GM10248 (cell line): ENCODE measurements at regions not wholly inside any gene's neighbourhood (a gene's known extent, or its start where the extent isn't known, plus 50 kb on each side); places are given as distances from the start of the nearest gene placed in this dataset.

Source experiments
- CTCF ChIA-PET: fragments of 300-600 bp; sonication (Branson Sonifier 250); formaldehyde crosslinking; extraction: SDS; loops from one replicate; lab custom pipeline; 2021; ENCODE audit warnings: antibody characterized with exemption; lab: Yijun Ruan, JAX
- POLR2A ChIA-PET: fragments of 350-650 bp; sonication (Branson Sonifier 250); formaldehyde crosslinking; extraction: SDS; loops from one replicate; lab custom pipeline; 2020; ENCODE audit warnings: antibody characterized with exemption; lab: Yijun Ruan, JAX
- DNase-seq: peaks from one replicate; pipeline ENCODE4 v3.0.0; 2012; ENCODE audit errors: extremely low spot score
- TF ChIP-seq, protein P1 (sequence below): IDR thresholded peaks from 2 replicates; pipeline ENCODE4 v1.5.1; 2012; ENCODE audit warnings: mild to moderate bottlenecking, low read depth; ENCODE audit errors: extremely low read depth, missing control alignments, control extremely low read depth

DNA sequence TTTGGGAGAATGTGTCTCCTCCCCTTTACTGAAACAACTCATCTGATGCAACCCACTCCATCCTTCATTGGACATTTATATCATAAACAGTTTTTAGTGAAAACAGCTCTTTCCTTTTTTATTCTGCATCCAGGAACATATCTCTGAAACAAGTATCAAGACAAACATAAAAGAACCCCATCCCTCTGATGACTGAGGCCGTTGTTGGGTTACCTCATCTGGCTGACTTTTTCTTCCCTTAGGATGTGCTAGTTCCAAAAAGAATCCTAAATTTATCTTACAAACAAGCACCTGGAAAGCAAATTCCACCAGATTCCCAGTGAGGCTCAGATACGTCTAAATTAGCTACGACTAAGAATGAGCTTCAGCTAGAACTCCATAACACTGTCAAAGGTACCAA lies 483.7 kb upstream of the INTU start:
- TF ChIP-seq, protein P1, sequence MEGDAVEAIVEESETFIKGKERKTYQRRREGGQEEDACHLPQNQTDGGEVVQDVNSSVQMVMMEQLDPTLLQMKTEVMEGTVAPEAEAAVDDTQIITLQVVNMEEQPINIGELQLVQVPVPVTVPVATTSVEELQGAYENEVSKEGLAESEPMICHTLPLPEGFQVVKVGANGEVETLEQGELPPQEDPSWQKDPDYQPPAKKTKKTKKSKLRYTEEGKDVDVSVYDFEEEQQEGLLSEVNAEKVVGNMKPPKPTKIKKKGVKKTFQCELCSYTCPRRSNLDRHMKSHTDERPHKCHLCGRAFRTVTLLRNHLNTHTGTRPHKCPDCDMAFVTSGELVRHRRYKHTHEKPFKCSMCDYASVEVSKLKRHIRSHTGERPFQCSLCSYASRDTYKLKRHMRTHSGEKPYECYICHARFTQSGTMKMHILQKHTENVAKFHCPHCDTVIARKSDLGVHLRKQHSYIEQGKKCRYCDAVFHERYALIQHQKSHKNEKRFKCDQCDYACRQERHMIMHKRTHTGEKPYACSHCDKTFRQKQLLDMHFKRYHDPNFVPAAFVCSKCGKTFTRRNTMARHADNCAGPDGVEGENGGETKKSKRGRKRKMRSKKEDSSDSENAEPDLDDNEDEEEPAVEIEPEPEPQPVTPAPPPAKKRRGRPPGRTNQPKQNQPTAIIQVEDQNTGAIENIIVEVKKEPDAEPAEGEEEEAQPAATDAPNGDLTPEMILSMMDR: no peak
- DNase-seq: no peak
- POLR2A ChIA-PET: no interaction called here
- CTCF ChIA-PET: interaction anchor here (0.9 to 1.7 kb wide), 3 partner anchors 10 to 14 kb away, joined by 3 to 5 read pairs (median 3); no protein-coding TSS in a partner anchor

DNA sequence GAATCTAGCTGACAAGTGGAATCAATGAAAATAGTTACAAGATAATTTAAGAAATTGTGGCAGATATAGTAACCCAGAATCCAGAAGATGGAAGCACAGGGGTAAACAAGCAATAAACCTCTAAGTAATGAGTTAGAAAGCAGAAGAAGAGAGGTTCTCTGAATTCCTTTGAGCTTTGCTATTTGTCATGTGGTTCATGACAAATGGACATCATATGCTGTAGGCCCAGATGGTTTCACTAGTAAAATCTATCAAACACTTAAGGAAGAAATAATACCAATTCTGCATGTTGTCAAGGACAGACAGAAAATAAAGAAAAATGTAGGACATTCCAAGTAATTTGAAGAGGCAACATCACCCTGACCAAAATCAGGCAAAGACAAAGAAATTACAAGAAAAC lies 480.8 kb upstream of the INTU start:
- POLR2A ChIA-PET: no interaction called here

DNA sequence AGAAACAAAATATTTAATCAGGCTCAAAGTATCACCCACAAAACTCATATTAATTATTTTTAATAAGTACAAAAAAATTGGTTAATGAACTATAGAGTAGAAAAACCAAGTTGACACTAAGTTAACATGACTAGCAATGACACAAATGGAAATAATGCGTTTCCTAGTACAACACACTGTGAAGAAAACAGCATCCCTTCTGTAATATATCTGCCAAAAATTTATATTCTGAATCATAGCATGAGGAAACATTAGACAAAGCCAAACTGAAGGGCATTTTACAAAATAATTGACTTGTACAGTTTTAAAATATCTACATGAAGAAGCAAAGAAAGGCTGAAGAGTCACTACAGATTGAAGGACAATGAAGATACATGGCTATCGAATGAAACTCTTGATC lies 477.6 kb upstream of the INTU start:
- no peak for DNase-seq
- TF ChIP-seq, protein P1: no peak
- CTCF ChIA-PET: interaction anchor here (1.3 kb wide), 1 partner anchor 19 kb away, joined by 3 read pairs; no protein-coding TSS in a partner anchor
- POLR2A ChIA-PET: no interaction called here

More for the DNA sequence above, 480.8 kb upstream of the INTU start:
- CTCF ChIA-PET: interaction anchor here (1.3 kb wide), 2 partner anchors 10 to 17 kb away, joined by 3 read pairs; no protein-coding TSS in a partner anchor
- no peak for DNase-seq
- TF ChIP-seq, protein P1: no peak

DNA sequence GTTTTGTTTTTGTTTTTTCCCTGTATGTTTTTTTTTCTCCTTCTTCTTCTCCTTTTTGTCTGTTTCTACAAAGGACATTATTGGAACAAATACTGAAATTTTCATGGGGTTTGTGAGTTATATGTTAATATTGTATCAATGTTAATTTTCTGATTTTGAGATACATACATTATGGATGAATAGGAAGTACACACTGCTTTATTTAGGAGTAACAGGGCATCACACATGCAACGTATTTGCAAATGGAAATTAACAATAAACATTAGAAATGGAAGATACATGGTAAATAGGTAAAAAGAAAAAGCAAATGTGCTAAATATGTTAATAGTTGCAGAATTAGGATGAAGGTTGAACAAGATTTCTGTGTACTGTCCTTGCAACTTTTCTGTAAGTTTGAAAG lies 477.2 kb upstream of the INTU start:
- CTCF ChIA-PET: no interaction called here
- POLR2A ChIA-PET: no interaction called here
- TF ChIP-seq, protein P1: no peak
- DNase-seq: no peak

DNA sequence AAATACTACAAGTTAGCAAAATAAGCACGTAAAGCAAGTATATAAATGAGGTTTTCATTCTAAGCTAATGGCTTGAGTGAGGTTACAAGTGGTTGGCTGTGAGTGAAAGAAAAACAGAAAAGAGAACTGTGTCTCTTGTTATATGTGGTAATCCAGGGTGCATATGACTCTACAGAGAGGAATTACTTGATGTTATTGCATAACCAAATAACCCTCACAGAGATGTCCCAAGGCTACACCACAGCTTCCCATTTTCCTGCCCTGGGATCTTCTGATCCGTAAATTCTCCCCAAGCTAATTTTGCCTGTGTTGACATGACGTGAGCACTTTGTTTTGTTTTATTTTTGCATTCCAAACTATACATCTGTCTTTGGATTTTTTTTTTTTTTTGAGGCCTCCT lies 470.0 kb upstream of the INTU start:
- POLR2A ChIA-PET: no interaction called here
- CTCF ChIA-PET: interaction anchor here (1.2 to 2.2 kb wide), 4 partner anchors 8 to 23 kb away, joined by 3 to 4 read pairs (median 4); no protein-coding TSS in a partner anchor
- TF ChIP-seq, protein P1: no peak
- DNase-seq: no peak

DNA sequence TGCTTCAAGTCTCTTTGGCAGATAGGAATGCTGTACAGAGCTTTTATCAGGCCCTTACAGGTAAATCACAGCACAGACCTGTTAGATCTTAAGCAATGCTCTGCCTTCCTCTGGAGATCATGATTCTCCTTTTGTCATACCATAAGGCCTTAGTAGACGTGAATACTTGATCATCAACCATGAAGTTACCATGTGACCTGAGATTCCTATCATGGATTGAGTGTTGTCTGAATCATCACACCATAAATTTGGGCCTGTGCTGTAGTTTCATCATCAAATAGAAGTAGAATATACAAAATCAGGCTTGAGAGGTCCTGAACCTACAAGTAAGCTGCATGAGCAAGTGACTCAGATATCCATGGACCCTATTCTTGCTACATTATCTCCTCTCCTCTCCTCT lies 466.8 kb upstream of the INTU start:
- POLR2A ChIA-PET: no interaction called here
- DNase-seq: no peak
- TF ChIP-seq, protein P1: no peak
- CTCF ChIA-PET: no interaction called here
